Effector memory CD8-positive, alpha-beta T cell (primary cell): ENCODE measurements at regions not wholly inside any gene's neighbourhood (a gene's known extent, or its start where the extent isn't known, plus 50 kb on each side); places are given as distances from the start of the nearest gene placed in this dataset.
"Not testable (repeated sequence)": the region's sequence is repeated elsewhere in the genome, so short reads cannot be mapped to it uniquely, and the experiment has no call there.

Experiments used
- ATAC-seq: fragments of 150-1000 bp; cut with Tn5 transposase; replicated peaks from 2 replicates; pipeline ENCODE4 v1.10.0; 2021; ENCODE audit warnings: mild to moderate bottlenecking, moderate library complexity
- DNase-seq, 3 experiments: peaks; one replicate each; pipeline ENCODE4 v3.0.0; 2021
- H3K27ac Mint-ChIP-seq, 2 donors: one replicate each; pipeline ENCODE4 v1.8.0; 2022; ENCODE audit warnings: mild to moderate bottlenecking in 2 of 2, mixed read lengths in 2 of 2, moderate library complexity in 2 of 2
- H3K27me3 Mint-ChIP-seq, 2 donors: one replicate each; pipeline ENCODE4 v1.8.0; 2022; ENCODE audit warnings: mixed read lengths in 2 of 2
- H3K36me3 Mint-ChIP-seq: one replicate; pipeline ENCODE4 v1.8.0; 2022; ENCODE audit warnings: mild to moderate bottlenecking, moderate library complexity, mixed read lengths; ENCODE audit not compliant: insufficient read depth
- H3K4me1 Mint-ChIP-seq, 2 donors: one replicate each; pipeline ENCODE4 v1.8.0; 2022; ENCODE audit warnings: low read depth in 2 of 2, mixed read lengths in 2 of 2
- H3K4me3 Mint-ChIP-seq, 2 donors: one replicate each; pipeline ENCODE4 v1.8.0; 2022; ENCODE audit warnings: mild to moderate bottlenecking in 2 of 2, mixed read lengths in 2 of 2, moderate library complexity in 2 of 2
- H3K9me3 Mint-ChIP-seq, 2 donors: one replicate each; pipeline ENCODE4 v1.8.0; 2022; ENCODE audit warnings: mixed read lengths in 2 of 2

DNA sequence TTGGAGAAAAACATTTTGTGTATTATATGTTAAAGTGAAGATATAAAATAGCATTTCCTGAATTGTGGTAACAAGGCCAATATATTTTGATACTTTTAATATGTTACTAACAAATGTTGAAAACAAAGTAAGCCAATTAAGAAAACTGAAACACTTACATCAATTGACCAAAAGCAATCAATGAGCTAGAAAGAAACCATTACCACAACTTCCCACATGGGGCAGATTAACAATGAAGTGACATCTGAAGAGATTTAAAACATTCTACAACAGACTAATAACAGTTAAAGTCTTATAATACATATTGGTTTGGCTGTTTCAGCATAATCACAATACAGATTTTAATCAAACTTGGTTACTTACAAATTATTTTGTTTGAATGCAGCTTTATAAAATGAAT lies 282.4 kb upstream of the NETO1 start:
- H3K9me3 Mint-ChIP-seq: peaks cover 8 to 12% of the 10 kb centered on the region in 2 donors
- no peak overlapping the region for H3K4me3 Mint-ChIP-seq
- ATAC-seq: no peak
- DNase-seq: no peak
- no peaks in the 10 kb centered on the region for H3K36me3 Mint-ChIP-seq
- no peaks in the 10 kb centered on the region for H3K4me1 Mint-ChIP-seq
- no peak overlapping the region for H3K27ac Mint-ChIP-seq
- H3K27me3 Mint-ChIP-seq: no peaks in the 10 kb centered on the region

DNA sequence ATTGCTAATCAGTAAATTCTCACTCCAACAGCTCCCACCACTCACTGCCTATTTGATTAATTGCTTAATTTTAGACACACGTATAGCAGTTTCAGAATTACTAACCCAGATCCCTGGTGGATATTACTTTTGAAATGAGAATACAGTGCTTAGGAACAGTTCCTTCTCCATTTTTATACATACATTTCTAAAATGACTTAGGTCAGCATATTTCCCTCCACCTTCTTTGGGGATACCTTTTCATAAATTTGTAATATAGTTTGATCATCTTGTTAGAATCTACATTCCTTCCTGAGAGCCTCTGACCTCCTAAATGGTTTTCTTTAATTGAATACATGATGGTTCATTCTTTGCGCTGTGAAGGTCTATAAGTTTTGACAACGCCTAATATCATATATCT lies 279.8 kb upstream of the NETO1 start:
- Mint-ChIP-seq H3K4me3 (no peak overlapping the region), H3K27ac (no peak overlapping the region), H3K9me3 (peaks cover 8 to 12% of the 10 kb centered on the region in 2 donors), H3K27me3 (no peaks in the 10 kb centered on the region), H3K36me3 (no peaks in the 10 kb centered on the region), H3K4me1 (no peaks in the 10 kb centered on the region)
- DNase-seq (no peak), ATAC-seq (no peak)

DNA sequence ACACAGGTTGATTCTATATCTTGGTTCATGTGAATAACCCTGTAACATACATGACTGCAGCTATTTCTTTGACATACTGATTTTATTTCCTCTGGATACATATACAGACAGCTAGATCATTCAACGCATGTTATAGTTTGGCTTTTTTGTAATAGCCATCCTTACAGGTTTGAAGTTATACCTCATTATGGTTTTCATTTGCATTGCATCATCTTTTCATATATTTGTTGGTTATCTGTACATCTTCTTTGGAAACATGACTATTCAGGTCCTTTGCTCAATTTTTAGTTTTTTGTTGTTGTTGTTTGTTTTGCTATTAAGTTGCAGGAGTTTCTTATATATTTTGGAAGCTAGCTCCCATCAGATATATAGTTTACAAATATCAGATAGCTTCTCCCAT lies 276.2 kb upstream of the NETO1 start:
- DNase-seq: no peak
- Mint-ChIP-seq H3K4me1 (no peaks in the 10 kb centered on the region), H3K27ac (no peak overlapping the region), H3K27me3 (no peaks in the 10 kb centered on the region), H3K9me3 (peaks cover 8 to 12% of the 10 kb centered on the region in 2 donors), H3K36me3 (no peaks in the 10 kb centered on the region), H3K4me3 (no peak overlapping the region)
- no peak for ATAC-seq

DNA sequence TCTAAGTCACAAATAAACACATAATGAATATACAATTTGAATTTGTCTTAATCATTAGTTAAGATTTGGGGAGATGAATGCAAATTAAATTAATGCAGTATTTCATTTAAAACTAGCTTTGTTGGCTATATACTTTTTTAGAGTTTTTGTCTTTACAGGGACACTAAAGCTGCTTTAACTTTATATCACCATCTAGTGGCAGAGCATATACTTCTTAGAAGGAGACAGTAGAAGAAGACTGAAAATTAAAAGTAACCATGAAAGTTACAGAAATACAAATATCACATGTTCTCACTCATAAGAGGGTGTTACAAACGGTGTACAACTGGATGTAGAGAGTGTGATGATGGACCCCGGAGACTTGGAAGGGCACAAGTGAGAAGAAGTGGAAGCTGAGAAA lies 268.3 kb upstream of the NETO1 start:
- Mint-ChIP-seq H3K9me3 (peaks cover 5 to 6% of the 10 kb centered on the region in 2 donors), H3K36me3 (no peaks in the 10 kb centered on the region), H3K4me1 (no peaks in the 10 kb centered on the region), H3K27ac (no peak overlapping the region), H3K4me3 (no peak overlapping the region), H3K27me3 (no peaks in the 10 kb centered on the region)
- DNase-seq (no peak), ATAC-seq (no peak)

DNA sequence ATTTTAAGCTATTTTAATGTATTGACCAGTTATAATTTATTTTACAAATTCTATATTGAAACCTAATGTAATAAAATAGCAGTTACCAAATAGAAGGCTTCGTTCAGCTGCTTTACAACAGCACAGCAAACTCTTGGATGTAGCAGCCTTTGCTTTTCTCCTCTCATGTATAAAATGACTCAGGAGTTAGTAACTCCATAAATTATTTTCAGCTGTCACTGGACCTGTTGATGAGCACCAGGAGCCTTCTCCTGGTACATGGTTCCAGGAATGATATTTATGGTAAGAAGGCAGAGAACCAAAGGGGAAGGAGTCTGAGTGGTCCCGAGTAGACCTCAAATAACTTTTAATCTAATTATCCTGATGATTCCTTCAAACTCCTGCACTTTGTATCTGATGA lies 256.4 kb upstream of the NETO1 start:
- no peak for DNase-seq
- H3K36me3 Mint-ChIP-seq: no peaks in the 10 kb centered on the region
- no peak for ATAC-seq
- no peaks in the 10 kb centered on the region for H3K27me3 Mint-ChIP-seq
- H3K4me1 Mint-ChIP-seq: no peaks in the 10 kb centered on the region
- H3K27ac Mint-ChIP-seq: no peak overlapping the region
- no peak overlapping the region for H3K4me3 Mint-ChIP-seq
- H3K9me3 Mint-ChIP-seq: peaks cover 5 to 7% of the 10 kb centered on the region in 2 donors

DNA sequence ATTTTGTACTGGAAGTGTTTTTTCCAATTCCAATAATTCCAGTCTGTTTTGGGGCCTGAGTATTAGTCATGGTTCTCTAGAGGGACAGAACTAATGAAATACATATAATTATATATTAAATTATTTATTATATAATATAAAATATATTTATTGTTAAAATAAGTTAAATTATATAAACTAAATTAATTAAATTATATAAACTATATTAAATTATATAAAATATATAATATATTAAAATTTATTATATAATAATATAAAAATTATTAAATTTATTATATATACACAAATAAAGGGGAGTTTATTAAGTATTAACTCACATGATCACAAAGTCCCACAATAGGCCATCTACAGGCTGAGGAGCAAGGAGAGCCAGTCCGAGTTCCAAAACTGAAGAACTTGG lies 253.4 kb upstream of the NETO1 start:
- ATAC-seq: no peak
- Mint-ChIP-seq H3K9me3 (peaks cover 0 to 4% of the 10 kb centered on the region in 2 donors), H3K36me3 (no peaks in the 10 kb centered on the region), H3K4me1 (no peaks in the 10 kb centered on the region), H3K27ac (no peak overlapping the region), H3K4me3 (no peak overlapping the region), H3K27me3 (no peaks in the 10 kb centered on the region)
- DNase-seq: no peak

DNA sequence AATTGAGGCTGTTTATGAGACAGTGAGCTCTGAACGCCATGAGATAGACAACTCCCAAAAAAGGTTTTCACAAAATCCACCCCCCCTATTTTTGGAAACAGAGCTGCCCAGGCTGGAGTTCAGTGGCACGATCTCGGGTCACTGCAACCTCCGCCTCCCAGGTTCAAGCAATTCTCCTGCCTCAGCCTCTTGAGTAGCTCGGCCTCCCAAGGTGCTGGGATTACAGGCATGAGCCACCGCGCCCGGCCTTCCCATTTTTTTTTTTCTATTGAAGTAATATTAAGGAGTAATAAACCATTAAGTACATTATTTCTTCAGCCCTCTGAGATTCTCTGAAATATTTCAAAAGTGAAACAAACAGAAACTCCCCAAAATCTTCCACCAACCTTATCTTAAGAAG lies 252.8 kb upstream of the NETO1 start:
- no peaks in the 10 kb centered on the region for H3K36me3 Mint-ChIP-seq
- no peak overlapping the region for H3K27ac Mint-ChIP-seq
- no peaks in the 10 kb centered on the region for H3K4me1 Mint-ChIP-seq
- ATAC-seq (no peak), DNase-seq (no peak)
- no peak overlapping the region for H3K4me3 Mint-ChIP-seq
- no peaks in the 10 kb centered on the region for H3K27me3 Mint-ChIP-seq
- H3K9me3 Mint-ChIP-seq: peaks cover 0 to 4% of the 10 kb centered on the region in 2 donors

DNA sequence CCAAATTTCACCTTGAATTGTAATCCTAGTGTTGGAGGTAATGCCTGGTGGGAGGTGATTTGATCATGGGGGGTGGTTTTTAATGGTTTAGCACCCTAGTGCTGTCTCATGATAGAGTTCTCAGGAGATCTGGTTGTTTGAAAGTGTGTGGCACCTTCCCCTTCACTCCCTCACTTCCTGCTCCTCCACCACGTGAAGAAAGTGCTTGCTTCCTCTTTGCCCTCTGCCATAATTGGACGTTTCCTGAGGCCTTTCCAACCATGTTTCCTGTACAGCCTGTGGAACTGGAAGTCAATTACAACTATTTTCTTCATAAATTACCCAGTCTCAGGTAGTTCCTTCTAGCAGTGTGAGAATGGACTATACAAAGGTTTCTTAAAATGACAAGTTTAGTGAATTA lies 251.8 kb upstream of the NETO1 start:
- DNase-seq: no peak
- no peak for ATAC-seq
- no peaks in the 10 kb centered on the region for H3K27me3 Mint-ChIP-seq
- no peak overlapping the region for H3K27ac Mint-ChIP-seq
- peaks cover 0 to 4% of the 10 kb centered on the region in 2 donors for H3K9me3 Mint-ChIP-seq
- no peaks in the 10 kb centered on the region for H3K4me1 Mint-ChIP-seq
- no peak overlapping the region for H3K4me3 Mint-ChIP-seq
- no peaks in the 10 kb centered on the region for H3K36me3 Mint-ChIP-seq

DNA sequence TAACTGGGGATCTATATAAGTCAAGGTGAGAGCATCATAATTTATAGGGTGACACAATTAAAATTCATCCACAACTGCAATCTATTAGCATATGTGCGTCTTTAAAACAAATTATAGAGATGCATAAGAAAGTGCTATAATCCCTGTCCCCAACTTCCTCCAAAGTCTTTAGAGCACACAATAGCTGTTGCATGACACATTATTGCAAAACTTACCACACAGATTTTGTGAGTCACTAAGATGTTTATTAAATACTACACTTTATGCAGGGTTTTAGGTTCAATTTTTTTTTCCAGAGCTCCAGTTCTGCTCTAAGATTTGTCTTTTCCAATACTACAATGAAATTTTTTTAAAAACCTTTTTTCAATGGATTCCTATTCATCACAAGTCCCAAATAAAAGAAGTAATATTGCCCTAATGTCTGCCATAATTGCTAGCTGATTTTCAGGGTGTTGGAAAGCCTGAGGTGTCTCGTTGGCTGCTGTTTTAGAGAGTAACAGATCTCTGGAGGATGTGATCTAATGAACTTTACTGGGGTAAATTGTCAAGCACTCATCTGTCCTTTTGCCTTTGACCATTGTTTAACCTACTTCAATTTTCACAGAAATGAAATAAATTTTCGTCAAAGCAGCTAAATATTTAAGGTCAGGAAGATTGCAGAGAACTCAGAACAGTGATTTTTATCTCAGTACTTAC lies 250.5 kb upstream of the NETO1 start:
- no peaks in the 10 kb centered on the region for H3K27me3 Mint-ChIP-seq
- no peaks in the 10 kb centered on the region for H3K4me1 Mint-ChIP-seq
- no peak for ATAC-seq
- no peak for DNase-seq
- H3K9me3 Mint-ChIP-seq: peaks cover 0 to 4% of the 10 kb centered on the region in 2 donors
- no peak overlapping the region for H3K4me3 Mint-ChIP-seq
- H3K36me3 Mint-ChIP-seq: no peaks in the 10 kb centered on the region
- H3K27ac Mint-ChIP-seq: no peak overlapping the region

DNA sequence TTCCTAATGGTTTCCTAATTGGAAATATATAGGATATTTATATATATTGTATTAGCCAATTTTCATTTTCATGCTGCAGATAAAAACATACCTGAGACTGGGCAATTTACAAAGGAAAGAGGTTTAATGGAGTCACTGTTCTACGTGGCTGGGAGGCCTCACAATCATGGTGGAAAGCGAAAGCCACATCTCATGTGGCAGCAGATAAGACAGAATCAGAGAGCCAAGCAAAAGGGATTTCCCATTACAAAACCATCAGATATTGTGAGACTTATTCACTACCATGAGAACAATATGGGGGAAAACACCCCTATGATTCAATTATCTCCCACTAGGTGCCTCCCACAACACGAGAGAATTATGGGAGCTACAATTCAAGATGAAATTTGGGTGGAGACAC lies 242.5 kb upstream of the NETO1 start:
- no peak for ATAC-seq
- no peak for DNase-seq
- Mint-ChIP-seq H3K9me3 (peaks cover 0 to 7% of the 10 kb centered on the region in 2 donors), H3K4me3 (no peak overlapping the region), H3K27ac (no peak overlapping the region), H3K27me3 (no peaks in the 10 kb centered on the region), H3K4me1 (no peaks in the 10 kb centered on the region), H3K36me3 (no peaks in the 10 kb centered on the region)

DNA sequence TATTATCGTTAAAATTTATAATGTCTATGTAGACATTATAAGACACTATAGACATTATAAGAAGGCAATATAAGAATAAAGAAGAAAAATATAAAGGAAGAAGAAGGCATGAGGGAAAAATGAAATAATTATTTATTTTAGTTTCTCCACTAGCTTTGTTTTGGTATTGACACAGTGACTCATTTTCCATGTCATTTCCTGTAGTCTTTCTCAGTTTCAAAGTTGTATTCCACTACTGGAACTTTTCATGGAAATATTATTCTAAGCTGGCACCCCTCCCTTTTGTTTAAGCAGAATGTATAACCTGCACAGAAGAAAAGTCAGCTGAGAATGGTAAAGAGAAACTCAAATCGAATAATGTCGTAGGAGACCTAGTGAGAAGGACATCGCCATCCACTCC lies 234.2 kb upstream of the NETO1 start:
- Mint-ChIP-seq H3K36me3 (no peaks in the 10 kb centered on the region), H3K4me3 (no peak overlapping the region), H3K4me1 (no peaks in the 10 kb centered on the region), H3K27me3 (no peaks in the 10 kb centered on the region), H3K9me3 (peaks cover 7 to 33% of the 10 kb centered on the region in 2 donors), H3K27ac (no peak overlapping the region)
- DNase-seq (no peak), ATAC-seq (no peak)

DNA sequence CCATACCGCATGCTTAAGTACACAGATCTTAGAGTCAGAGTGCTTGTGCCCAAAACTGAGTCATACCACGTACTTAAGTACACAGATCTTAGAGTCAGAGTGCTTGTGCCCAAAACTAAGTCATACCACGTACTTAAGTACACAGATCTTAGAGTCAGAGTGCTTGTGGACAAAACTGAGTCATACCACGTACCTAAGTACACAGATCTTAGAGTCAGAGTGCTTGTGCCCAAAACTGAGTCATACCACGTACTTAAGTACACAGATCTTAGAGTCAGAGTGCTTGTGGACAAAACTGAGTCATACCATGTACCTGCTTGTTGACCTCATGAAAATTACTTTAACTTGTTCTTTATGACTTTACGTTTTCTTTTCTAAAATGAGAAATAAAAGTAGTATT lies 233.7 kb upstream of the NETO1 start:
- DNase-seq, ATAC-seq, H3K27ac Mint-ChIP-seq, H3K4me1 Mint-ChIP-seq, H3K27me3 Mint-ChIP-seq, H3K36me3 Mint-ChIP-seq, H3K4me3 Mint-ChIP-seq: not testable (repeated sequence)
- peaks cover 7 to 37% of the 10 kb centered on the region in 2 donors for H3K9me3 Mint-ChIP-seq

DNA sequence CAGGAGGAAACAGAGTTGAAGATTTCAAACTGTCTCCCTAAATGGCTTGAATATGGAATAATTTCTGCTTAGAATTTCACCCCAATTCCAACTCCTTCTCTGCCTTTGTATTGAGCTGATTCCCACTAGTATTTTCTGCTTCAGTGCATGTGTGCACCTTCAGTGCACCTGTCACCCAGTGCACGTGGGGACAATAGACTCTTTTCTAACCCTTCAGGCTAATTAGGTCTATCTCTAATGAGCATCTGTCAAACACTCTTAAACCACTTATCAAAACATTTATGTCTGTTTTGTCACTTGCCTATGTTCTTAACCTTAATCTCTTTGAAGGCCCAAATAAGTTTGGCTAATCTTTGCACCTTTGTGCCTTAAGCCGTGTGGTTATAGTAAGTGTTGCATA lies 232.0 kb upstream of the NETO1 start:
- ATAC-seq (no peak), DNase-seq (no peak)
- no peak overlapping the region for H3K4me3 Mint-ChIP-seq
- H3K27me3 Mint-ChIP-seq: no peaks in the 10 kb centered on the region
- no peaks in the 10 kb centered on the region for H3K36me3 Mint-ChIP-seq
- H3K27ac Mint-ChIP-seq: no peak overlapping the region
- no peaks in the 10 kb centered on the region for H3K4me1 Mint-ChIP-seq
- peaks cover 2 to 37% of the 10 kb centered on the region in 2 donors for H3K9me3 Mint-ChIP-seq

DNA sequence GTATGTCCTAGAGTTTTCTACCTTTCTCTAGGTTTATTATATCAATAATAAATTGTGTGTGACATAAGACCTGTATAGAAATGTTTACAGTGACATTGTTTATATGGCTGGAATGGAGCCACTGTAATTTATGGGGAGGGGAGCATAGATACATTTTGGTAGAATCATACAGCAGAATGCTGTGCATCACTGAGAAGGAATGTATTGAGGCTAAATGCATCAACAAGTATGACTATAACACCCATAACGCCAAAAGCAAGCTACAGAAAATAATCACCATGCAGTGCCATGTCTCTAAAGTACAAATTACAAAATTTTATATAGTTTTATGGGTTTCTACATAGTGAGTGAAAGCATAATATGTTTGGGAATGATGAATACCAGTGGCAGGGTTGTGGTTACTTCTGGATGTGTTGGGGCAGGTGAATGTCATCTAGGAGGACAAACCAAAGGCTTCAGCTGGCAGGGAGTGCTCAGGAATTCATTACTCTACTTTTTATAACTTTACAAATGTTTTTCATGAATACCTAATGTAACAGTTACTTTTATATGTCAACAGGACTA lies 226.0 kb upstream of the NETO1 start:
- Mint-ChIP-seq H3K9me3 (peaks cover 11 to 28% of the 10 kb centered on the region in 2 donors), H3K36me3 (no peaks in the 10 kb centered on the region), H3K4me3 (no peak overlapping the region), H3K4me1 (no peaks in the 10 kb centered on the region), H3K27ac (no peak overlapping the region), H3K27me3 (no peaks in the 10 kb centered on the region)
- ATAC-seq: no peak
- no peak for DNase-seq
